ENCODE measurements at regions not wholly inside any gene's neighbourhood (a gene's known extent, or its start where the extent isn't known, plus 50 kb on each side); places are given as distances from the start of the nearest gene placed in this dataset.

DNA sequence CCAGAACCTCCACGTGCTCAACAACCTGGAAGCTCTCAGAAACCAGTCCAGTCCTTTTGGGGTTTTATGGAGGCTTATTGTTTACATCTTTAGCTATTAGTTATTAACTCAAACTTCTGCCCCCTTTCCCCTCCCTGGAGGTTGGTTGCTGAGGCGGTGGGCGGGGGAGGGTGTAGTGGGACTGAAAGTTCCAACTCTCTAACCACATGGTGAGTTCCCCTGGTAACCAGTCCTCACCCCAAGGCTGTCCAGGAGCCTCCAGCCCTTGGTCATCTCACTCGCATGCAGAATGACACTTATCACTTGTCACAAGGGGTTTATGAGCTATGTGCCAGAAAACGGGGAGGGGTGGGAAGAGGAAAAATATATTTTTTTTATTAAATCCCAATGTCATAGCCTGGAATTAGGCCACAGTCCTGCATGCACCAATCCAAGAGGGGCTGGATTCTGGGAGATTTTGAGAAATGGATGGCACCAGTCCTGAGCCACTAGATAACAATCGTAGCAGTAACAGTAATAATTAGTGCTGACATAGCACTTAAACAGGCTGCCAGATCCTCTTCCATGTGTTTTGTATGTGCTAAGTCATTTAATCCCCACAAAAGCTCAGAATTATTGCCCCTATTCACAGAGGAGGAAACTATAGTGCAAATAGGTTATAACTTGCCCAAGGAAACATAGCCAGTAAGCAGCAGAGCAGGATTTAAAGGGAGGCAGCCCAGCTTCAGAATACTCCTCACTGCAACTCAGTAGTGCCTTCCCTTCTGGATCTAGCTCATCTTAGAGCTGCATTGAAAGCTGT lies 85.7 kb downstream of the CRYGS start:
- no peak for TF ChIP-seq CTCF (IDR thresholded peaks at IDR 0.05)
- TF ChIP-seq POLR2A (IDR thresholded peaks at IDR 0.05) = no peak

Data from adrenal gland (tissue), 5 donors.